HCT116 (cell line): ENCODE measurements at regions not wholly inside any gene's neighbourhood (a gene's known extent, or its start where the extent isn't known, plus 50 kb on each side); places are given as distances from the start of the nearest gene placed in this dataset.

Source experiments
- ATAC-seq: fragments of 200-7000 bp; cut with Tn5 transposase; 2 replicates; pipeline ENCODE4 v1.9.1; 2020; ENCODE audit warnings: mild to moderate bottlenecking, moderate library complexity
- BruUV-seq: library from RNA; stranded (reverse); fragments of 400-500 nt; replicated peaks from 2 replicates; lab custom pipeline; 2021; lab: Mats Ljungman, UMichigan
- CTCF ChIA-PET: fragments of 300-600 bp; sonication (Branson Sonifier 250); formaldehyde crosslinking; loops from one replicate; lab custom pipeline; 2021; ENCODE audit warnings: antibody characterized with exemption; lab: Charles Lee
- POLR2A ChIA-PET: fragments of 300-600, 350-600 bp; sonication (Branson Sonifier 250); formaldehyde crosslinking; loops from one replicate; lab custom pipeline; 2021; ENCODE audit warnings: antibody characterized with exemption; lab: Charles Lee
- RAD21 ChIA-PET, 2 experiments: fragments of 300-600 bp; sonication (Branson Sonifier 250); formaldehyde crosslinking; loops; one replicate each; lab custom pipeline; 2023; ENCODE audit warnings: low total read pairs in 2 of 2; ENCODE audit not compliant: uncharacterized antibody in 2 of 2, unreplicated experiment in 2 of 2, low non-redundant PET in 1 of 2; lab: Charles Lee
- DNase-seq: peaks from one replicate; pipeline ENCODE4 v3.0.0-alpha.2; 2010; ENCODE audit warnings: low read depth, low spot score
- H2AFZ ChIP-seq: fragments of 200-600 bp; shearing (Covaris generic), sonication (generic); 2 replicates; pipeline ENCODE4 v1.6.1; 2017; ENCODE audit warnings: low read depth, mixed run types, mixed read lengths, antibody characterized with exemption, low read length; ENCODE audit not compliant: poor library complexity, severe bottlenecking
- H3K27ac ChIP-seq: 2 replicates; pipeline ENCODE4 v1.5.1; 2012; ENCODE audit warnings: low read depth, low read length
- H3K27me3 ChIP-seq: fragments of 200-600 bp; sonication (generic); 2 replicates; pipeline ENCODE4 v1.6.1; 2016; ENCODE audit warnings: mixed run types, low read length, mixed read lengths; ENCODE audit not compliant: insufficient read depth
- H3K36me3 ChIP-seq, 2 experiments: fragments of 200-500 bp in 1 of 2; fragments of 200-600 bp in 1 of 2; sonication (Bioruptor generic) in 1 of 2; sonication (generic) in 1 of 2; 2 replicates each; pipeline versions ENCODE4 v1.5.1 to v1.6.1; 2014 to 2016; ENCODE audit warnings: low read length in 2 of 2, inconsistent platforms in 1 of 2, mixed read lengths in 1 of 2, mixed run types in 1 of 2; ENCODE audit not compliant: insufficient read depth in 2 of 2, control insufficient read depth in 1 of 2
- H3K4me1 ChIP-seq, 2 experiments: fragments of 200-600 bp in 1 of 2; sonication (generic) in 1 of 2; 2 replicates each; pipeline versions ENCODE4 v1.5.1 to v1.6.1; 2012 to 2017; ENCODE audit warnings: low read length in 2 of 2, inconsistent platforms in 1 of 2, mild to moderate bottlenecking in 1 of 2, mixed read lengths in 1 of 2, mixed run types in 1 of 2, moderate library complexity in 1 of 2; ENCODE audit not compliant: insufficient read depth in 2 of 2, control insufficient read depth in 1 of 2
- H3K4me2 ChIP-seq: fragments of 200-600 bp; sonication (generic); 2 replicates; pipeline ENCODE4 v1.6.1; 2017; ENCODE audit warnings: mixed run types, low read length, mixed read lengths
- H3K4me3 ChIP-seq, 2 experiments: fragments of 200-600 bp in 1 of 2; sonication (generic) in 1 of 2; replicated peaks in 1 of 2; 2 replicates each; pipeline ENCODE4 v1.5.1; 2011 to 2016; ENCODE audit warnings: low read length in 2 of 2, control low read depth in 1 of 2, low read depth in 1 of 2, mild to moderate bottlenecking in 1 of 2, mixed read lengths in 1 of 2, mixed run types in 1 of 2
- H3K79me2 ChIP-seq: fragments of 200-600 bp; sonication (generic); 2 replicates; pipeline ENCODE4 v1.6.1; 2017; ENCODE audit warnings: mild to moderate bottlenecking, mixed run types, low read length, moderate library complexity, mixed read lengths; ENCODE audit not compliant: insufficient read depth
- H3K9ac ChIP-seq: fragments of 200-600 bp; sonication (generic); 2 replicates; pipeline ENCODE4 v1.6.1; 2016; ENCODE audit warnings: low read length, mixed read lengths
- H3K9me2 ChIP-seq: fragments of 200-600 bp; sonication (generic), shearing (Covaris generic); 2 replicates; pipeline ENCODE4 v1.6.1; 2017; ENCODE audit warnings: mixed run types, mild to moderate bottlenecking, moderate library complexity; ENCODE audit not compliant: insufficient read depth
- H3K9me3 ChIP-seq, 2 experiments: fragments of 200-500 bp in 1 of 2; fragments of 200-600 bp in 1 of 2; sonication (Bioruptor generic) in 1 of 2; sonication (generic) in 1 of 2; 2 replicates each; pipeline ENCODE4 v1.6.1; 2014 to 2017; ENCODE audit warnings: low read length in 2 of 2, mixed read lengths in 2 of 2, inconsistent platforms in 1 of 2, low read depth in 1 of 2, mild to moderate bottlenecking in 1 of 2, mixed run types in 1 of 2, moderate library complexity in 1 of 2; ENCODE audit not compliant: control insufficient read depth in 1 of 2, insufficient read depth in 1 of 2
- H4K20me1 ChIP-seq: fragments of 200-600 bp; sonication (generic), shearing (Covaris generic); 2 replicates; pipeline ENCODE4 v1.6.1; 2017; ENCODE audit warnings: mixed run types, mild to moderate bottlenecking, moderate library complexity; ENCODE audit not compliant: insufficient read depth
- EZH2 ChIP-seq: fragments of 200-600 bp; sonication (generic); IDR thresholded peaks from 2 replicates; pipeline ENCODE4 v1.6.1; 2017; ENCODE audit warnings: antibody characterized with exemption, mixed run types
- JUND ChIP-seq: IDR thresholded peaks from 2 replicates; pipeline ENCODE4 v1.6.1; 2012
- RAD21 ChIP-seq: IDR thresholded peaks from 2 replicates; pipeline ENCODE4 v1.6.1; 2012; ENCODE audit warnings: low read depth, mild to moderate bottlenecking
- SIN3A ChIP-seq: IDR thresholded peaks from 2 replicates; pipeline ENCODE4 v1.6.1; 2012; ENCODE audit warnings: low read depth
- SP1 ChIP-seq: IDR thresholded peaks from 2 replicates; pipeline ENCODE4 v1.6.1; 2012; ENCODE audit warnings: low read depth
- TCF7L2 ChIP-seq: IDR thresholded peaks from 2 replicates; pipeline ENCODE4 v1.7.0; 2011; ENCODE audit warnings: borderline replicate concordance, inconsistent platforms; ENCODE audit not compliant: insufficient read depth, insufficient read length; ENCODE audit errors: extremely low read depth
- YY1 ChIP-seq: IDR thresholded peaks from 2 replicates; pipeline ENCODE4 v1.6.1; 2011; ENCODE audit warnings: low read length, low read depth, moderate library complexity, mild to moderate bottlenecking; ENCODE audit not compliant: insufficient replicate concordance; ENCODE audit errors: extremely low read depth
- ZNF274 ChIP-seq: fragments of 200-500 bp; sonication (Bioruptor generic); IDR thresholded peaks from 2 replicates; pipeline ENCODE4 v1.6.1; 2014; ENCODE audit warnings: mild to moderate bottlenecking, low read depth, low read length, inconsistent platforms
- intact Hi-C: fragments of 100-400 bp; cut with micrococcal nuclease; formaldehyde crosslinking; loops from 2 replicates; pipeline ENCODE4 v1.10.0; 2022
- TF ChIP-seq, protein P1 (sequence below): IDR thresholded peaks from 2 replicates; pipeline ENCODE4 v1.6.1; 2011; ENCODE audit warnings: mild to moderate bottlenecking, low read length, moderate library complexity; ENCODE audit not compliant: insufficient replicate concordance; ENCODE audit errors: extremely low read depth
- TF ChIP-seq, protein P2 (sequence below): IDR thresholded peaks from 2 replicates; pipeline ENCODE4 v1.6.1; 2012
- TF ChIP-seq, protein P3 (sequence below): IDR thresholded peaks from 2 replicates; pipeline ENCODE4 v1.6.1; 2012

GRCh38 chr6:6713657-6714056 lies 125.1 kb downstream of the LY86 start:
- TF ChIP-seq, protein P1, sequence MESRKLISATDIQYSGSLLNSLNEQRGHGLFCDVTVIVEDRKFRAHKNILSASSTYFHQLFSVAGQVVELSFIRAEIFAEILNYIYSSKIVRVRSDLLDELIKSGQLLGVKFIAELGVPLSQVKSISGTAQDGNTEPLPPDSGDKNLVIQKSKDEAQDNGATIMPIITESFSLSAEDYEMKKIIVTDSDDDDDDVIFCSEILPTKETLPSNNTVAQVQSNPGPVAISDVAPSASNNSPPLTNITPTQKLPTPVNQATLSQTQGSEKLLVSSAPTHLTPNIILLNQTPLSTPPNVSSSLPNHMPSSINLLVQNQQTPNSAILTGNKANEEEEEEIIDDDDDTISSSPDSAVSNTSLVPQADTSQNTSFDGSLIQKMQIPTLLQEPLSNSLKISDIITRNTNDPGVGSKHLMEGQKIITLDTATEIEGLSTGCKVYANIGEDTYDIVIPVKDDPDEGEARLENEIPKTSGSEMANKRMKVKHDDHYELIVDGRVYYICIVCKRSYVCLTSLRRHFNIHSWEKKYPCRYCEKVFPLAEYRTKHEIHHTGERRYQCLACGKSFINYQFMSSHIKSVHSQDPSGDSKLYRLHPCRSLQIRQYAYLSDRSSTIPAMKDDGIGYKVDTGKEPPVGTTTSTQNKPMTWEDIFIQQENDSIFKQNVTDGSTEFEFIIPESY = no peak
- TF ChIP-seq, protein P2, sequence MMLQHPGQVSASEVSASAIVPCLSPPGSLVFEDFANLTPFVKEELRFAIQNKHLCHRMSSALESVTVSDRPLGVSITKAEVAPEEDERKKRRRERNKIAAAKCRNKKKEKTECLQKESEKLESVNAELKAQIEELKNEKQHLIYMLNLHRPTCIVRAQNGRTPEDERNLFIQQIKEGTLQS = no peak
- TF ChIP-seq YY1 (no peak), TCF7L2 (no peak), RAD21 (no peak), SP1 (no peak), JUND (no peak), EZH2 (no peak), ZNF274 (no peak), SIN3A (no peak)
- TF ChIP-seq, protein P3, sequence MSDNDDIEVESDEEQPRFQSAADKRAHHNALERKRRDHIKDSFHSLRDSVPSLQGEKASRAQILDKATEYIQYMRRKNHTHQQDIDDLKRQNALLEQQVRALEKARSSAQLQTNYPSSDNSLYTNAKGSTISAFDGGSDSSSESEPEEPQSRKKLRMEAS = no peak
- H3K4me1 ChIP-seq = peaks cover 7 to 25% of the 10 kb centered on the region in 2 experiments
- no peaks in the 10 kb centered on the region for H3K9me3 ChIP-seq
- H2AFZ ChIP-seq = no peak overlapping the region
- DNase-seq (no peak), ATAC-seq (no peak)
- H3K27ac ChIP-seq = no peak overlapping the region
- CTCF ChIA-PET = no interaction called here
- no TSS peak for BruUV-seq
- RAD21 ChIA-PET = no interaction called here
- POLR2A ChIA-PET = no interaction called here
- H3K9ac ChIP-seq = no peak overlapping the region
- H3K4me2 ChIP-seq = no peak overlapping the region
- intact Hi-C loops = no loop called here
- H3K79me2 ChIP-seq = no peaks in the 10 kb centered on the region
- H4K20me1 ChIP-seq = no peaks in the 10 kb centered on the region
- no peaks in the 10 kb centered on the region for H3K36me3 ChIP-seq
- no peak overlapping the region for H3K4me3 ChIP-seq
- no peaks in the 10 kb centered on the region for H3K27me3 ChIP-seq
- no peaks in the 10 kb centered on the region for H3K9me2 ChIP-seq
